Prostate gland (tissue), 2 donors: ENCODE measurements at regions not wholly inside any gene's neighbourhood (a gene's known extent, or its start where the extent isn't known, plus 50 kb on each side); places are given as distances from the start of the nearest gene placed in this dataset.

Experiments
- POLR2AphosphoS5 ChIP-seq: sonication (generic); formaldehyde crosslinking; IDR thresholded peaks from one replicate; pipeline ENCODE4 v1.6.1; 2017; ENCODE audit warnings: antibody characterized with exemption
- TF ChIP-seq, protein P1 (sequence below), 4 experiments: fragments of 200-600 bp in 2 of 4; fragments of 450-650 bp in 2 of 4; sonication (generic) in 2 of 4; IDR thresholded peaks; 1 replicate in 3 of 4; 2 replicates in 1 of 4; pipeline ENCODE4 v1.5.1; 2016 to 2019; ENCODE audit warnings: antibody characterized with exemption in 4 of 4, mild to moderate bottlenecking in 2 of 4, moderate library complexity in 2 of 4

DNA sequence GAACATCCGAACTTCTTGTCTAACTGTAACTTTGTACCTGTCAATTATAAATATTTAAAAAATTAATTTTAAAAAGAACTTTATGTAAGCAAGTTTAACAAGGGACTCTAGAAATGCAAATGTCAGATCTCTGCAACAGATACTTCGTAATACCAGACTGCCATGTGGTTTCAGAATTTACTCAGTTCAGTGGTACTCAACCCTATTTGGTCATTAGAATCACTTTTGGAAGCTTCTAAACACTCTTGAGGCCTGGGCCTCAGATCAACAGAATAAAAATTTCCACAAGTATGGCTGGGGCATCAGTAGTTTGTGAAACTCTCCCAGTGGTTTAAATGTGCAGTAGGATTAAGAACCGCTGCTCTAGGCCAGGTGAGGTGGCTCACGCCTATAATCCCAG is 139.5 kb upstream of the SMYD2 start:
- TF ChIP-seq, protein P1, sequence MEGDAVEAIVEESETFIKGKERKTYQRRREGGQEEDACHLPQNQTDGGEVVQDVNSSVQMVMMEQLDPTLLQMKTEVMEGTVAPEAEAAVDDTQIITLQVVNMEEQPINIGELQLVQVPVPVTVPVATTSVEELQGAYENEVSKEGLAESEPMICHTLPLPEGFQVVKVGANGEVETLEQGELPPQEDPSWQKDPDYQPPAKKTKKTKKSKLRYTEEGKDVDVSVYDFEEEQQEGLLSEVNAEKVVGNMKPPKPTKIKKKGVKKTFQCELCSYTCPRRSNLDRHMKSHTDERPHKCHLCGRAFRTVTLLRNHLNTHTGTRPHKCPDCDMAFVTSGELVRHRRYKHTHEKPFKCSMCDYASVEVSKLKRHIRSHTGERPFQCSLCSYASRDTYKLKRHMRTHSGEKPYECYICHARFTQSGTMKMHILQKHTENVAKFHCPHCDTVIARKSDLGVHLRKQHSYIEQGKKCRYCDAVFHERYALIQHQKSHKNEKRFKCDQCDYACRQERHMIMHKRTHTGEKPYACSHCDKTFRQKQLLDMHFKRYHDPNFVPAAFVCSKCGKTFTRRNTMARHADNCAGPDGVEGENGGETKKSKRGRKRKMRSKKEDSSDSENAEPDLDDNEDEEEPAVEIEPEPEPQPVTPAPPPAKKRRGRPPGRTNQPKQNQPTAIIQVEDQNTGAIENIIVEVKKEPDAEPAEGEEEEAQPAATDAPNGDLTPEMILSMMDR (IDR thresholded peaks at IDR 0.05): no peak
- no peak for TF ChIP-seq POLR2AphosphoS5
